Loucy (cell line): ENCODE measurements at regions not wholly inside any gene's neighbourhood (a gene's known extent, or its start where the extent isn't known, plus 50 kb on each side); places are given as distances from the start of the nearest gene placed in this dataset.
"Not testable (repeated sequence)": the region's sequence is repeated elsewhere in the genome, so short reads cannot be mapped to it uniquely, and the experiment has no call there.

Source experiments
- H2AFZ ChIP-seq: fragments of 200-600 bp; sonication (generic); 2 replicates; pipeline ENCODE4 v1.6.0; 2016; ENCODE audit warnings: antibody characterized with exemption, mild to moderate bottlenecking, low read length, moderate library complexity
- H3F3A ChIP-seq: fragments of 200-600 bp; 2 replicates; pipeline ENCODE4 v1.6.0; 2016; ENCODE audit warnings: antibody characterized with exemption, low read depth, mild to moderate bottlenecking
- H3K27me3 ChIP-seq: fragments of 200-600 bp; sonication (generic); 2 replicates; pipeline ENCODE4 v1.6.1; 2014; ENCODE audit warnings: low read length, mild to moderate bottlenecking; ENCODE audit not compliant: insufficient read depth, poor library complexity, severe bottlenecking
- H3K36me3 ChIP-seq: fragments of 200-600 bp; sonication (generic); 2 replicates; pipeline ENCODE4 v1.6.1; 2016; ENCODE audit warnings: low read length; ENCODE audit not compliant: insufficient read depth
- H3K4me1 ChIP-seq: fragments of 200-600 bp; sonication (generic); 2 replicates; pipeline ENCODE4 v1.5.1; 2014; ENCODE audit warnings: low read length, mild to moderate bottlenecking; ENCODE audit not compliant: insufficient read depth, poor library complexity, severe bottlenecking
- H3K4me2 ChIP-seq: fragments of 200-600 bp; sonication (generic); 2 replicates; pipeline ENCODE4 v1.6.0; 2014; ENCODE audit warnings: antibody characterized with exemption, low read length, low read depth, mild to moderate bottlenecking; ENCODE audit not compliant: poor library complexity, severe bottlenecking
- H3K4me3 ChIP-seq: fragments of 200-600 bp; sonication (generic); 2 replicates; pipeline ENCODE4 v1.5.1; 2014; ENCODE audit warnings: low read length, mild to moderate bottlenecking, mixed read lengths; ENCODE audit not compliant: poor library complexity, severe bottlenecking
- H3K79me2 ChIP-seq: fragments of 200-600 bp; sonication (generic); 2 replicates; pipeline ENCODE4 v1.6.1; 2014; ENCODE audit warnings: low read length; ENCODE audit not compliant: insufficient read depth
- H3K9ac ChIP-seq: fragments of 200-600 bp; sonication (generic); 2 replicates; pipeline ENCODE4 v1.6.0; 2014; ENCODE audit warnings: mild to moderate bottlenecking, low read depth, low read length, moderate library complexity; ENCODE audit not compliant: poor library complexity, severe bottlenecking
- H3K9me2 ChIP-seq: fragments of 200-600 bp; sonication (generic); replicated peaks from 2 replicates; pipeline ENCODE4 v1.6.1; 2016; ENCODE audit warnings: low read depth, low read length, mixed read lengths
- H3K9me3 ChIP-seq: fragments of 200-600 bp; sonication (generic); 2 replicates; pipeline ENCODE4 v1.6.1; 2014; ENCODE audit warnings: mild to moderate bottlenecking, antibody characterized with exemption, low read length, low read depth; ENCODE audit not compliant: insufficient read depth
- H4K20me1 ChIP-seq: fragments of 200-600 bp; sonication (generic); 2 replicates; pipeline ENCODE4 v1.6.0; 2014; ENCODE audit warnings: antibody characterized with exemption, low read length, mild to moderate bottlenecking; ENCODE audit not compliant: insufficient read depth, poor library complexity, severe bottlenecking
- EZH2phosphoT487 ChIP-seq: fragments of 200-600 bp; IDR thresholded peaks from 2 replicates; pipeline ENCODE4 v1.6.1; 2018; ENCODE audit warnings: antibody characterized with exemption, mild to moderate bottlenecking, moderate library complexity, borderline replicate concordance
- TF ChIP-seq, protein P1 (sequence below): fragments of 200-600 bp; sonication (generic); conservative IDR thresholded peaks from 2 replicates; pipeline ENCODE4 v1.5.1; 2014; ENCODE audit warnings: mild to moderate bottlenecking, antibody characterized with exemption, low read length

DNA sequence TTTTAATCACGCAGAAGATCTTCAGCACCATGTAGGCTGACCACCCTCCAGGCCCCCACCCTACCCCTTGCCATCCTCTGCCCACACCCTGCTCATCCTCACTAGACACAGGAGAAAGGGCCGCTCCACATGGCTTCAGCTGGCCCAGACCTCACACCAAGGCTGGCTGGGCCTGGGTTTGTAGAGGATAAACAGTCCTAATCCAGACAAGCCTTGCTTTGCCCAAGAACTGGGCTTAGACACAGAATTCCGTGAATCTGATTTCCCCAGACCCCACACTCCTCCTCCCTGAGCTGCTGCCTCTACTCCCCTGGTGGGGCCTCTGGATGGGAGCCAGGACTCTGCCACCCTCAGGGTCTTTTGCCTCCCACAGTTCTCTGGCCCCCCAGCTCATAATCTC is 185.3 kb downstream of the CYP26B1 start:
- Histone ChIP-seq H3K27me3 (no peaks in the 10 kb centered on the region), H3K79me2 (no peaks in the 10 kb centered on the region), H4K20me1 (no peaks in the 10 kb centered on the region), H3K4me3 (no peak overlapping the region), H3K9ac (no peak overlapping the region), H3K4me1 (no peaks in the 10 kb centered on the region), H3K36me3 (no peaks in the 10 kb centered on the region), H2AFZ (no peak overlapping the region), H3F3A (no peaks in the 10 kb centered on the region), H3K4me2 (no peak overlapping the region), H3K9me2 (no peaks in the 10 kb centered on the region), H3K9me3 (peaks cover 10% of the 10 kb centered on the region; the same call in 1 of the 2 replicates)
- TF ChIP-seq EZH2phosphoT487 = no peak
- TF ChIP-seq, protein P1, sequence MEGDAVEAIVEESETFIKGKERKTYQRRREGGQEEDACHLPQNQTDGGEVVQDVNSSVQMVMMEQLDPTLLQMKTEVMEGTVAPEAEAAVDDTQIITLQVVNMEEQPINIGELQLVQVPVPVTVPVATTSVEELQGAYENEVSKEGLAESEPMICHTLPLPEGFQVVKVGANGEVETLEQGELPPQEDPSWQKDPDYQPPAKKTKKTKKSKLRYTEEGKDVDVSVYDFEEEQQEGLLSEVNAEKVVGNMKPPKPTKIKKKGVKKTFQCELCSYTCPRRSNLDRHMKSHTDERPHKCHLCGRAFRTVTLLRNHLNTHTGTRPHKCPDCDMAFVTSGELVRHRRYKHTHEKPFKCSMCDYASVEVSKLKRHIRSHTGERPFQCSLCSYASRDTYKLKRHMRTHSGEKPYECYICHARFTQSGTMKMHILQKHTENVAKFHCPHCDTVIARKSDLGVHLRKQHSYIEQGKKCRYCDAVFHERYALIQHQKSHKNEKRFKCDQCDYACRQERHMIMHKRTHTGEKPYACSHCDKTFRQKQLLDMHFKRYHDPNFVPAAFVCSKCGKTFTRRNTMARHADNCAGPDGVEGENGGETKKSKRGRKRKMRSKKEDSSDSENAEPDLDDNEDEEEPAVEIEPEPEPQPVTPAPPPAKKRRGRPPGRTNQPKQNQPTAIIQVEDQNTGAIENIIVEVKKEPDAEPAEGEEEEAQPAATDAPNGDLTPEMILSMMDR = no peak

DNA sequence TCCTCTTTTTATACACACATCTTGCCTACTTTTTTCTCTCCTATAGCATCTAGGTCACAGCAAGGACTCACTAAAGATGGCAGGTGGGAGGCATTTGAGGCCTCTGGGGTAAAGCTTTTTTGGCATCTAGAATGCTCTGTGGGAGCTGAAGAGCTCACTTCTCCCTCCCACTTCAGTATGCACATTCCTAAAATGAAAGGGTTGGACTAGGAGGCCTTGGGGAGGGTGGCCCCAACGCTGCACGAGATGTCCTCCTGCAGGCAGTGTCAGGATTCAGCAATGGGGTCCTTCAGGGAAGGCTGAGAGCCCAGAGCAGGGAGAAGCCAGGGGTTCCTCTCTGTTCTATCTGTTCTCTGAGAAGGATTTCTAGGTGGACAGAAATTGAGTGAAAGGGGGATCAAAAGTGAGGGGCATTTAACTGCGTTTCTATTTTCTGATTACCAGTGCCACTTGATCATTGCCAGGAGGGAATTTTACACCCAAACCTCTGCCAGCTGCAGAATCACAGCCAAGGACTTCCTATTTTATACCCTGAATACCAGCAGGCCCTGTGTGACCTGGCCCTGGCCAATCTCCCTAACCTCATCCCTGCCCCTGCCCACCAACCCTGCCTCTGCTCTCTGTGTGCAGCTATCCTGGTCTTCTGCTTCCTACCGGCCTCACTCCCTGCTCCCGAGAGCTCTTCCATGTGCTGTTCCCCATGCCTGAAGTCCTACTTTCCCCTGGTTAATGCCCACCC is 186.2 kb downstream of the CYP26B1 start:
- Histone ChIP-seq H2AFZ (no peak overlapping the region), H3F3A (no peaks in the 10 kb centered on the region), H4K20me1 (no peaks in the 10 kb centered on the region), H3K79me2 (no peaks in the 10 kb centered on the region), H3K4me3 (no peak overlapping the region), H3K4me2 (no peak overlapping the region), H3K9me3 (peaks cover 10% of the 10 kb centered on the region; the same call in 1 of the 2 replicates), H3K27me3 (no peaks in the 10 kb centered on the region), H3K36me3 (no peaks in the 10 kb centered on the region), H3K9ac (no peak overlapping the region), H3K9me2 (no peaks in the 10 kb centered on the region), H3K4me1 (no peaks in the 10 kb centered on the region)
- TF ChIP-seq, protein P1 = no peak
- TF ChIP-seq EZH2phosphoT487 = no peak

DNA sequence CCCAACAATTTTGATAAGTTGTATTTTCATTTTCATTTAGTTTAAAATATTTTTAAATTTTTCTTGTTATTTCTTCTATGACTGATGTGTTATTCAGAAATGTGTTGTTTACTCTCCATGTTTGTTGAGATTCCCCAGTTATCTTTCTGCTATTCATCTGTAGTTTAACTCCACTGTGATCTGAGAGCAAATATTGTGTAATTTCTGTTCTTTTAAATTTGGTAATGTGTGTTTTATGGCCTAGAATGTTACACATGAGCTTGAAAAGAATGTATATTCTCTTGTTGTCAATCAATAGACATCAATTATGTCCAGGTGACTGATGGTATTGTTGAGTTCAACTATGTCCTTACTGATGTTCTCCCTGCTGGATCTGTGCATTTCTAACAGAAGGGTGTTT is 188.2 kb downstream of the CYP26B1 start:
- Histone ChIP-seq H3F3A (no peaks in the 10 kb centered on the region), H3K4me3 (no peak overlapping the region), H3K4me1 (no peaks in the 10 kb centered on the region), H4K20me1 (no peaks in the 10 kb centered on the region), H3K79me2 (no peaks in the 10 kb centered on the region), H3K27me3 (no peaks in the 10 kb centered on the region), H3K9me3 (peaks cover 10% of the 10 kb centered on the region; the same call in 1 of the 2 replicates), H3K9me2 (no peaks in the 10 kb centered on the region), H2AFZ (no peak overlapping the region), H3K9ac (no peak overlapping the region), H3K4me2 (no peak overlapping the region), H3K36me3 (no peaks in the 10 kb centered on the region)
- TF ChIP-seq, protein P1 = no peak
- TF ChIP-seq EZH2phosphoT487 = no peak

DNA sequence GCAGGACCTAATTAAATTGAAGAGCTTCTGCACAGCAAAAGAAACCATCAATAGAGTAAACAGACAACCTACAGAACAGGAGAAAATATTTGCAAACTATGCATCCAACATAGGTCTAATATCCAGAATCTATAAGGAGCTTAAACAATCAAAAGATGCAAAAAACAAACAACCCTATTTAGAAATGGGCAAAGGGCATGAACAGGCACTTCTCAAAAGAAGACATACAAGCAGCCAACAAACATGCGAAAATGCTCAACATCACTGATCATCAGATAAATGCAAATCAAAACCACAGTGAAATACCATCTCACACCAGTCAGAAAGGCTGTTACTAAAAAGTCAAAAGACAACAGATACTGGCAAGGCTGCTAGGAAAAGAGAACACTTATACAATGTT is 189.2 kb downstream of the CYP26B1 start:
- H3K79me2 ChIP-seq, H2AFZ ChIP-seq, H3K4me1 ChIP-seq, H4K20me1 ChIP-seq, H3K4me2 ChIP-seq, H3K27me3 ChIP-seq, H3K4me3 ChIP-seq, H3K9me2 ChIP-seq, H3F3A ChIP-seq, H3K9ac ChIP-seq, H3K36me3 ChIP-seq: not testable (repeated sequence)
- peaks cover 10% of the 10 kb centered on the region; the same call in 1 of the 2 replicates for H3K9me3 ChIP-seq
